ENCODE measurements at regions not wholly inside any gene's neighbourhood (a gene's known extent, or its start where the extent isn't known, plus 50 kb on each side); places are given as distances from the start of the nearest gene placed in this dataset.

GRCh38 chr15:99474909-99475753 is 90.7 kb upstream of the MEF2A start:
- no peak for TF ChIP-seq EZH2 (IDR thresholded peaks at IDR 0.05; ENCODE audit: borderline replicate concordance, insufficient read depth, low read depth, low read length, poor library complexity, severe bottlenecking)
- TF ChIP-seq, protein P1, sequence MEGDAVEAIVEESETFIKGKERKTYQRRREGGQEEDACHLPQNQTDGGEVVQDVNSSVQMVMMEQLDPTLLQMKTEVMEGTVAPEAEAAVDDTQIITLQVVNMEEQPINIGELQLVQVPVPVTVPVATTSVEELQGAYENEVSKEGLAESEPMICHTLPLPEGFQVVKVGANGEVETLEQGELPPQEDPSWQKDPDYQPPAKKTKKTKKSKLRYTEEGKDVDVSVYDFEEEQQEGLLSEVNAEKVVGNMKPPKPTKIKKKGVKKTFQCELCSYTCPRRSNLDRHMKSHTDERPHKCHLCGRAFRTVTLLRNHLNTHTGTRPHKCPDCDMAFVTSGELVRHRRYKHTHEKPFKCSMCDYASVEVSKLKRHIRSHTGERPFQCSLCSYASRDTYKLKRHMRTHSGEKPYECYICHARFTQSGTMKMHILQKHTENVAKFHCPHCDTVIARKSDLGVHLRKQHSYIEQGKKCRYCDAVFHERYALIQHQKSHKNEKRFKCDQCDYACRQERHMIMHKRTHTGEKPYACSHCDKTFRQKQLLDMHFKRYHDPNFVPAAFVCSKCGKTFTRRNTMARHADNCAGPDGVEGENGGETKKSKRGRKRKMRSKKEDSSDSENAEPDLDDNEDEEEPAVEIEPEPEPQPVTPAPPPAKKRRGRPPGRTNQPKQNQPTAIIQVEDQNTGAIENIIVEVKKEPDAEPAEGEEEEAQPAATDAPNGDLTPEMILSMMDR (IDR thresholded peaks at IDR 0.05): no peak
